Activated CD4-positive, alpha-beta T cell treated with anti-CD3 and anti-CD28 coated beads for 48 hours (primary cell): ENCODE measurements at regions not wholly inside any gene's neighbourhood (a gene's known extent, or its start where the extent isn't known, plus 50 kb on each side); places are given as distances from the start of the nearest gene placed in this dataset.

Experiments
- DNase-seq: peaks from one replicate; pipeline ENCODE4 v3.0.0-alpha.2; 2020

DNA sequence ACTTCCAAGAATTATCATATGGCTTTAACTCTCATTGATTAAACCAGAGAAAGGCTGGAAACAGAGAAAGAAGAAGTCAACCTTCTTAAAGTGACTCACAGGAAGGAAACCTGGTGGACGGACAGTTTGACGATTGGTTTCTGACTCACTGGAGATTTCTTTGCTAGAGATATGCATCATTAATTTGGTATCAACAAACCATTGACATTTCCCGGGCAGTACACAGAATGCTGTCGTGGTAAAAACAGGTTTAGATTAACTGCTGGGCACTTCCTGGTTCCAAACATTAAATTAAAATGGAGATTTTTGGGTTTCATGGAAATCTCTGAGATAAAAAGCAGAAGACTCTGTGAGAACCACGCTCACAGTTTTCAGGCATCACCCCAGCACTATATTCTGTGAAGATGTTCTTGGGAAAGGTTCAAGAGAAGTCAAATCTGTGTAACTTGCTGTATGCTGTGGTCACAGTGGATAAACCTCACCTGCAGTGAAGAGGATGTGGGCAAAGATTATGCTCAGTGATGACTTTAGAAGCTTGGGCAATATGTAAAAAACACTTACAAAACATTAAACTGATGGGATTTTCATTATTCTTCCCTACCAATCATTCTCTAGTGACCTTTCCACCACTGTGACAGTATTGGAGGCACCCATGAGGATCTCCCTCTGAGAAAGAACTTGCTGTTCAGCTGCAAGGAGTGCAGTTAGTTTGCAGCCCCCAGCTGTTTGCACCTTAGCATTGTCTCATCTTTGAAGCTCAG is 61.1 kb upstream of the CD44 start:
- peak; percentile 50 for DNase-seq

DNA sequence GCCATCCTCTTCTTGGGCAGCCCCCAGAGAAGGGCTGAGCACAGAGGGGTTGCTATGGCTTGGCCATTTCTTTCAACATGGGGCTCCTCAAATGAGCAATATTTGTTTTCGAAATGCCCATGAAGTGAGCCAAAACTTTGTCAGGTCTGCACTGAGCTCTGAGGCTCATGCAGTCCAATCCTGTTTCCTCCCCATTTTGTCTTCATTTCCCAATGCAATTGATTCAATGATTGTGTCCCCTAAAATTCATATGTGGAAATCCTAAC is 60.6 kb upstream of the CD44 start:
- DNase-seq, result no peak

DNA sequence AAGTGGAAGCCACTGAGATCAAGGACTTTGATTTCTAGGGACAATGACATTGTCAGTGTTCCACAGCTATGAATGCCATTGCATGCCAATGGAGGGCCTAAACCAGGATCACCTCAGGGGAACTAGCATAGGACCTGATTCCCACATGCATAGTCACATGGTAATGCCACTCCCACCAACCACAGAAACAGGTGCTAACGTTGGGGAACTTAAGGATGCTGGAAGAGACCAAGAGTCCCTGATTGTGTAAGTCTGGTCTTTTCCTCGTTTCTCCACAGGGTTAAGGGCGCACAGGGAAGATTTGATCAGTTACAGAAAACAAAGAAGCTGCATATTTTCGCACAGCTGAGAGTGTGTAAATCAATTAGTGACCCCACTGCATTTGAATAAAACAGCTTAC is 59.4 kb upstream of the CD44 start:
- no peak for DNase-seq

DNA sequence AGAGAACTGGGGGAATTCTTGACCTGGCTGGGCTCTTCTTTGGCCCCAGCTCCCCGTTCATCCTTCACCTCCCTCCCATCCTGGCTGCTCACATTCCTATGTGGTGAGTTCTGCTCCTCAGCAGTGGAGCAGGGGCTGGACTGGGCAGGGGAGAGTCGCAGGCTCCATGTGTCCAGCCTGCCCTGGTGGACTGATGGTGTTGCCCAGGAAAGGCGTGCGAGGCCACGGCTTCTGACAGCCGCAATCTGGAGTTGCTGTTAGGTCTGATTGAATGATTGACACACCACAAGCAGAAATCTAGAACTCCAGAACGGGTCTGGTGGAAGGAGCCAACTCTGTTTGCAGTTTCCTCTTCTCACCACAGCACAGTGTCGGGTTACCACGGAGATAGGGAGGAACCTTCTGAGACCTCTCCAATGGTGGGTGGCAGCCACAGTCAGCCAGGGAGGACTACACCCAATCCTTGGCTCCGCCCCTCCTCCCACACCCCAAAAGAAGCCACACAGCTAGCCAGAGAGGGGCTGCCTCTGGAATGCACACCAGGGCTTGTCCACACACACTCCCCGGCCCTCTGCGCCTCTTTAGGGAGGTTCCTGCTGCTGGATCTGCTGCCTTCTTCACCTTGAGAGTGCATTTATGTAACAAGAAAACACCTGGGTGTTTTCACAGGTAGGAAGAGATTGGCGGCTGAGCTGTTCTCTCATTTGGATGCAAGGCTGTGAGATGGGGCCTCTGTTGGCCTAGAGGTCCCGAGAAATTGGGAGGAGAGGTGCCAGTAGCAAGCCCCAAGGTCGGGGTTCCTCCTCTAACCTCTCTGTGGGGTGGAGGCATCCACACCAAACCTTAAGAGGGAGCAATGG is 56.4 kb upstream of the CD44 start:
- DNase-seq, result peak; percentile 83

DNA sequence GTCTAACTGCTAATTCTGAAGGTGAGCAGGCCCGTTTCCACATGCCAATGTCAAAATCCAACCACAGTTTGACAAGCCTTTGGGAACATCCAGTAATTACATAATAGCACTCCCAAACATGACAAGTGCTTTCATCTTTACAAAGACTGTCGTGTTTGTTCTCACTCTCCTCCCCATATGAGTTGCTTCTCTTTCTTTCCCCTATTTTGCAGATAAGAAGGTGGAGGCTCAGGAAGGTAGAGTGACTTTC is 55.9 kb upstream of the CD44 start:
- DNase-seq, result no peak

DNA sequence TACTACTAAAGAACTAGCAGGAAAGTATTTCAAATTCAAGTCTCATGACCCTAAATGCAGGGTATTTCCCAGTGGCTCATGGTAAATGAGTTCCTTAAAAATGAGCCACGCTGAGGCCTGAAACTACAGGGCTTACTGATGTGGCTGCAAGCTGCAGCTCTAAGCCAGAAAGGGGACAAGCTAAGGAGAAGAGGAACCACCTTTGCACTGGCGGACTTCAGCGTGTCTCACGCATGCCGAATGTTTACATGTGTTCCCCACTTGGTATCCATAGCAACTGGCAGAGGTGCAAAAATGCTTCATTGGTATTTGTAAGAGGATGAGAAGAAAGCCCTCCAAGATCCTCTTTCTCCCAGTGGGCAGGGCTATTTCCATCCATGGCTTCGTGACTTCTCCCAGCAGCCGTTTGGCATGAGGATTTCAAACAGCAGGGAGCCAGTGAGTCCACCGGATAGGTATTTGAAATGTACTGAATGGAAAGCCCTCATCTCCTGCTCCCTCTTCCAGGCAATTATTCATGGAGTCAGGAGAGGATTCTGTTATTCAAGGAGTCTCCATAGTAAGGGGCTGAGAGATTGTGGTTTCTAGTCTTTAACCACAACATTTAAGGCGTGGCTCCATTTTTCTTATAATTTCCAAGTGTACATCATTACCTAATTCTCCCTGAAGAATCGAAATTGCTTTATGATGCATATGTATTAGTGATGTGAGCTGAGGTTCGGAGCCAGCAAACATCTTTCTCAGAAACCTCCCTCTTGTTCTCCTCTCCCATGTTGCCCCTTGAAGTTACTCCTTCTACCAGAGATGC is 55.3 kb upstream of the CD44 start:
- peak; percentile 74 for DNase-seq

DNA sequence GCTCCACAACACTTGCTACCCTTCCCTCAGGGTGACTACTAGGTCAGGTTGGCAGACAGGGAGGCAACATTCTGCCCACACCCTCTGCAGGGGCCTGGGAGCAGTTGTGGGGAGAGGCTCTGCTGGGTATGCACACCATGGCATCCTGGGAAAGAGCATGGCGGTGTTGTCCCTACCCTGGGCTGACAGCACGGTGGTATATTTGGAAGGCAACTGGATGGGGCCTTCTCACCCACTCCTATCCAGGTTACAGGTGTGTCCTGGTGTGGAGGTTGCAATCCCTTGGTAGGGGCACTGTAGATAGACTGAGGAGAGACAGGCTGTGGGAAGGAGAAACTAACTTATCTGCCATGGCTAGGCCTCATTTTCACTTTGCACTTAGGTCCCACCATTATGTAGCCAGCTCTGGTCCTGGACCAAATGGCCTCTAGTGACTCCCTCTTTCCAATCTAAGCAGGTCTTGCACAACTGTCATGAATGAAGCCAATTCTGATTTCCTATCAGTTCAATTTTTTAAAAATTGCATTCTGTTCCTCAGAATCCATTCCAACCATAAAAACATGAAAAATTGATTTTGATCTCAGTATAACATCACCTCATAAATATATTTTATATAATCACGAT is 54.0 kb upstream of the CD44 start:
- no peak for DNase-seq

DNA sequence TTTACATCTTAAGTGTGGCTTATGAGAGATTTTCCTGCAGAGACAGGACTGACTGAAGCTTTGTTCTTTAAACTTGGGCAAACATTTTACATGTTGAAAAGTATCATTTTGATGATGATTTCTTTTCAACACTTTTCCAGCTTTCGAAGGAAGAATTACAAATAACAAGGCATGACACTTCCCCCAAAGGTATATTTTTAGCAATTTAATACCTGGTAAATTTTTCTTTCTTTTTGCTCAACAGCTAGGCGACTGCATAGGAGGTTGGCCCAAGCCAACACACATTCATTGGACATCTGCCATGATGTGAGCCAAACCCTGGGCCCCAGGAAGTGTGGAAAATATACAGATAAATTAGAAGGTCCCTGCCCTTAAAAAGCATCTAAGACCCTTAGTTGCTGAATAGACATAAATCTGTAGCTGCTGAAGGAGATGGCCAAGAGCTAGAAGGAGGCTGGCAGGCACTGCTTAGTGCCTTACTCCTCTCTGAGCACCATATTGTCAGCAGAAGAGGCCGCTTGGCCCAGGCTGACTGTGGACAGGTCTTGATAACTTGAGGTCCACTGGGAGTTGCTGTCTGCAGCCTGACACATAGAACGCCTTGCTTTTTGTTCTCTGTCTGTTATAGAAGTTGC is 53.3 kb upstream of the CD44 start:
- DNase-seq, result no peak

DNA sequence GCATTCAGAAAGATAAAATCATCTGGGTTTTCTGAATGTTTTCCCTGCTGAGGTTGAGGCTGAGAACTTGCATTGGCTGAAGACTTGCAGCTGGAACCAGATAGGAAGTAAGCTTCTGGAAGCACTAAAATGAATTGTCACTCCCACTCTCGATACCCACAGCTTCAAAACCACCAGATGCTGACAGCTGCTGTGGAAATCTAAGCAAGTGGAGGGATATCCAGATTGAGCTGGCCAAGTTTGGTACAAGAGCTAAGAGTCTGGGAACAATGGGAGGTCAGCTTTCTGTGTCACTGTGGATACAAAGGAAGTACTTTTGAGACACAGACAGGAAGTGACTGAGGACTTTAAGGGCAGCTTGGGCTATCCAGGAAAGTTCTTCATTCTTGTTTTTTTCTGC is 51.3 kb upstream of the CD44 start:
- no peak for DNase-seq

DNA sequence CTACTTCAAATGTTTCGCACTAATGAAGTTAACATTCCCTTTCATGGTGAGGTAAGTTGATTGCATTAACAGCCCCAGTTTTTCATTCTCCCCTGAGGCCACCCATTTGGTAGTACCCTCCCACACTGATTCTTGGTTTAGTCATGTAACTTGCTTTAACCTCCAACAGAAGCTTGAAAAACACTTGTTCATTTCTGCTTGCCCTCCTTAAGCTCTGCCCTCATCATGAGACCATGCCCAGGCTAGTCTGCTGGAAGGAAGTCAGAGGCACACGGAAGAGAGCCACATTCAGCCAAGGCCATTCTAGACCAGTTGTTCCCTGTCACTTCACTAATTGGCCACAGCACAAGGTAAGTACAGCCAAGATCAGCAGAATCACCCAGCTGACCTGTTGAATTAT is 50.7 kb upstream of the CD44 start:
- DNase-seq, result no peak

DNA sequence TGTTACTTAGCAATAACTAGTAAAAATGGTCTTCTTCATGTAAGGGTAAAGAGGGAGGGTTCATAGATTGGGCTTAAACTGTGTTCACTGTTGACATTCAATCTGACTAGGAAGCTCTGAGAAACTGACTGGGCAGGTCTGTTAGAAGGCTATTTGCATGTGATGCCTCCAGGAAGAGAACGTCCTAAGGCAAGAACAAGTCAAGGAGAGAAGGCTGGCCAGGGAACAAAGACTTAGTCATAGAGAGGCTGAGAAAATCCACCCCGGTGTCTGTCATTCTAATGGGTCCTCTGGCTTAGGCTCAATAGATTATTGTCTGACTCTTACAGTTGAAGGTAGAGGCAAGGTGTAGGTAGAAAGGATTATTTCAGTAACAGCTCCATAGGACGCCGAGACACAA is 50.3 kb upstream of the CD44 start:
- DNase-seq, result no peak
